ENCODE measurements at regions not wholly inside any gene's neighbourhood (a gene's known extent, or its start where the extent isn't known, plus 50 kb on each side); places are given as distances from the start of the nearest gene placed in this dataset.
"Not testable (repeated sequence)": the region's sequence is repeated elsewhere in the genome, so short reads cannot be mapped to it uniquely, and the experiment has no call there.

DNA sequence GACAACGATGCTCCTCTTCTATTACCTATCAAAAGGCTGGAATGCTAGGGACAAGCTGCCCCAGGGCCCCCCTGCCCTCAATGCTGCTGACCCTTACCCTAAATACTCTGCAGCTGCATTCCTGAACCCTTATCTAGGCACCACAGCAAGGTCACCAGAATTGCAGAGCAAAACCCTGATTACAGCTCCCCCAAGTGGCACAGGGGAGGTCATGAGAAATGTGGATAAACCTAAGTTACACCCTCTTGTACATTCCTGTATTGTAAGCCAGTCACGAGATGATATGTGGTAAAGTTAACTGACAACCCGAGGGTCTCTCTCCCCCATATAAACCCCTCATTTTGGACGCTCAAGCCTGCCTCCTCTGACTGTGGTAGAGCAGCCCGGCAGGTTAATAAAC lies 411.8 kb upstream of the STXBP6 start:
- no peak for DNase-seq (ENCODE audit: low spot score)
- ChIA-PET CTCF (interaction anchor here (0.6 kb wide), 1 partner anchor 28 kb away, joined by 3 read pairs; no protein-coding TSS in a partner anchor), POLR2A (ENCODE audit: low non-redundant PET) (no interaction called here)
- TF ChIP-seq, protein P1, sequence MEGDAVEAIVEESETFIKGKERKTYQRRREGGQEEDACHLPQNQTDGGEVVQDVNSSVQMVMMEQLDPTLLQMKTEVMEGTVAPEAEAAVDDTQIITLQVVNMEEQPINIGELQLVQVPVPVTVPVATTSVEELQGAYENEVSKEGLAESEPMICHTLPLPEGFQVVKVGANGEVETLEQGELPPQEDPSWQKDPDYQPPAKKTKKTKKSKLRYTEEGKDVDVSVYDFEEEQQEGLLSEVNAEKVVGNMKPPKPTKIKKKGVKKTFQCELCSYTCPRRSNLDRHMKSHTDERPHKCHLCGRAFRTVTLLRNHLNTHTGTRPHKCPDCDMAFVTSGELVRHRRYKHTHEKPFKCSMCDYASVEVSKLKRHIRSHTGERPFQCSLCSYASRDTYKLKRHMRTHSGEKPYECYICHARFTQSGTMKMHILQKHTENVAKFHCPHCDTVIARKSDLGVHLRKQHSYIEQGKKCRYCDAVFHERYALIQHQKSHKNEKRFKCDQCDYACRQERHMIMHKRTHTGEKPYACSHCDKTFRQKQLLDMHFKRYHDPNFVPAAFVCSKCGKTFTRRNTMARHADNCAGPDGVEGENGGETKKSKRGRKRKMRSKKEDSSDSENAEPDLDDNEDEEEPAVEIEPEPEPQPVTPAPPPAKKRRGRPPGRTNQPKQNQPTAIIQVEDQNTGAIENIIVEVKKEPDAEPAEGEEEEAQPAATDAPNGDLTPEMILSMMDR (conservative IDR thresholded peaks at IDR 0.05; ENCODE audit: low read depth): no peak
- H3K27ac ChIP-seq: no peak overlapping the region

DNA sequence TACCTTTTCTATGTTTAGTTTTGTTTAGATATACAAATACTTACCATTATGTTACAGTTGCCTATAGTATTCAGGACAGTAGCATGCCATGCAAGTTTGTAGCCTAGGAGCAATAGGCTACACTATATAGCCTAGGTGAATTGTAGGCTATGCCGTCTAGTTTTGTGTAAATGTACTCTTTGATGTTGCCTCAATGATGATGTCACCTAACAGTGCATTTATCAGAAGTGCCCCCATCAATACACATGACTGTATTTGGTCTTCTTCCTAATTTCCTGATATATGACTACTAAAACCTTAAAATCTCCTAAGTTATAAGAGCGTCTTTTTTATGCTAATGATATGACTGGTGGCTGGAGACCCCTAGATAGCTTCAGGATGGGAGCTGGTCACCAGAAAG lies 394.4 kb upstream of the STXBP6 start:
- ChIA-PET POLR2A (ENCODE audit: low non-redundant PET) (no interaction called here), CTCF (no interaction called here)
- TF ChIP-seq, protein P1 (conservative IDR thresholded peaks at IDR 0.05; ENCODE audit: low read depth): no peak
- no peak for DNase-seq (ENCODE audit: low spot score)
- H3K27ac ChIP-seq: no peak overlapping the region

DNA sequence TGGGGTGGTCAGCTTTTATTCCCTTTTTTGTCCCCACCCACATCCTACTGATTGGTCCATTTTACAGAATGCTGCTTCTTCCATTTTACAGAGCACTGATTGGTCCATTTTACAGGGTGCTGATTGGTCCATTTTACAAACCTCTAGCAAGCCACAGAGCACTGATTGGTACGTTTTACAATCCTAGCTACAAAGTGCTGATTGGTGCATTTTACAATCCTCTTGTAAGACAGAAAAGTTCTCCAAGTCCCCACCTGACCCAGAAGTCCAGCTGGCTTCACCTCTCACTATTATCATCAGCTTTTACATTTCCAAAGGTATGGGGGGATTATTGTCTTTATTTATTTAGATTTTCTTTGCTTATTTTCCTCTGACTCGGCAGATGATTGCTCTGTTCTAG lies 390.4 kb upstream of the STXBP6 start:
- POLR2A ChIA-PET (ENCODE audit: low non-redundant PET); H3K27ac ChIP-seq; DNase-seq (ENCODE audit: low spot score); CTCF ChIA-PET: not testable (repeated sequence)

DNA sequence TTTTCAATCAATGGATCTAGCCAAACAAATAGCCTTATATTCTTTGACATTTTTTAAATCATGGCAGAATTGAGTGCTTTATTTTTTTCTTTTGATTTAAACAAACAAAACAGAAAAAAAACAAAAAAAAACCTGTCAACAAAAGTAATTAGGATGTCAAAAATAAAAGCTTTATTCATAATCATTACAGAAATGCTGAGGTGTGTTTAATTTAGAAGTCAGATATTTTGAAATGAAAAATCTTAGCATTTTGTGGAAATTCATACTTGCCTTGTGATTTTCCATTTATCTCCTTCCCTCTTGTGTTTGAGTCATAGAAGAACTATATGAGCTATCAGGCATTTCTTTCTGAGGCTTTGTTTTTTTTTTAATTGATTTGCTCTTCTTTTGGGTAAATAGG lies 387.0 kb upstream of the STXBP6 start:
- POLR2A ChIA-PET (ENCODE audit: low non-redundant PET): no interaction called here
- CTCF ChIA-PET: no interaction called here
- TF ChIP-seq, protein P1 (conservative IDR thresholded peaks at IDR 0.05; ENCODE audit: low read depth): no peak

DNA sequence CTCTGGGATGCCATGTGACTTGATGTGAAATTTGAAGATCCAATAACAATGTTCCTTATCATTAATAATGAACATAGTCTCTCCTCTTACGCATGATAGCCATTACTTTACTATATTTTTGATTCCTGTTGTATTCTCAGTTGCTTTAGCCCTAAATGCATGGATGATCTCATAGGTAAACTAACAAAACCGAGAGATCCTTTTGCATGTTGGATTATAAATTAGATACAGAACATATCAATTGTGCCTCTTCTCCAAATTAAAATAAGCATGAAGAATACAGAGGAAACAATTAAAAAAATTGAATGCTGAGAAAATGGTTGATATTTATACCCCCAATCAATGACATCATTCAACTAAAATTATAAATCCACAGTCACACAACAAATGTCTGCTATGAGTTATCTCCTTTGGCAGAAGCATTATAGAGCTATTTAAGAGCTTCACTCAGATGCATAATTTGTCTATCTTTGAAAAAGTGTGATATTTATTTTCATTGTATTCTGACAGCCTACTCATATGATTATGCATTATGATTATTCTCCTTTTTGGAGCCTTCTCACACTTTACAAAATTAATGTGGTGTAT lies 386.4 kb upstream of the STXBP6 start:
- H3K27ac ChIP-seq: no peak overlapping the region
- TF ChIP-seq, protein P1 (conservative IDR thresholded peaks at IDR 0.05; ENCODE audit: low read depth): no peak
- ChIA-PET POLR2A (ENCODE audit: low non-redundant PET) (no interaction called here), CTCF (no interaction called here)
- DNase-seq (ENCODE audit: low spot score): no peak

More for the DNA sequence above, 387.0 kb upstream of the STXBP6 start:
- H3K27ac ChIP-seq: no peak overlapping the region
- DNase-seq (ENCODE audit: low spot score): no peak

DNA sequence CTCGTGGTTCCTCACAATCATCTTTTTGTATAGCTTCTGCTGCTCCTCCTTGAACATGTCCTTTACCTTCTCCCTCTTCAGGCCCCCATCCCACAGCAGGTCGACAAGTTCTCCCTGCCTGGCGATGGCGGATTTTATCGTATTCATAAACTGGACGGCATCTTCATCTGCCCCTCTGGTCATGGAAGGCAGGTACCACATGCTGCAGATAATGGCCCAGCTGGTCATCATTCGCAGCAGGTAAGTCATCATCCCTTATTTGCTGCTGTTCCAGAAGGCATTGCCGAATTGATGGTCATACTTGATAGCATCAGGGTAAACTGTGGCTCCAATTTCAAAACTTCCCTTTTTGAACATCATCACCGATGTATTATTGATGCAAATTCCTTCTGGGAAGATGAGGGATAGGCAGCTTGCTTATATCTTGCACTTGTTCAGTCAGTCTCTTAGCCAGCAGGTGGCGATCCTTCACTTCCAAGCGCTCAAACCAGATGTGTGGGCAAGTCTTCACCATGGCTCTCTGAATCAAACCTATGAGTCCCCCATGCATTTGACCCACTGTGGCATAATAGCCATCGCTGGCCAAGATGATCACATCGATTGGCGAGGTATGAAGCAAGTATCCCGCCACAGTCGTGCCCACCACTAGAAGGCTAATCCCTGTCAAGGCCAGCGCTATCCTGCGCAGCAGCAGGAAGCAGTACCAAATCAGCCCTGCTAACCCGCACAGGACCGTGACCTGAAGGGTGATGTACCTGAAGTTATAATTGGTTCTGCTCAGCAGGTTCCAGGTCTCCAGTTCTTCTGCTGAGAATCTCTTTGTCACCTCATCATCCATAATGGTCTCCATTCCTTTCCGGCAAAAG lies 381.5 kb upstream of the STXBP6 start:
- no peak for DNase-seq (ENCODE audit: low spot score)
- CTCF ChIA-PET: no interaction called here
- TF ChIP-seq, protein P1 (conservative IDR thresholded peaks at IDR 0.05; ENCODE audit: low read depth): no peak
- POLR2A ChIA-PET (ENCODE audit: low non-redundant PET): no interaction called here
- no peak overlapping the region for H3K27ac ChIP-seq

DNA sequence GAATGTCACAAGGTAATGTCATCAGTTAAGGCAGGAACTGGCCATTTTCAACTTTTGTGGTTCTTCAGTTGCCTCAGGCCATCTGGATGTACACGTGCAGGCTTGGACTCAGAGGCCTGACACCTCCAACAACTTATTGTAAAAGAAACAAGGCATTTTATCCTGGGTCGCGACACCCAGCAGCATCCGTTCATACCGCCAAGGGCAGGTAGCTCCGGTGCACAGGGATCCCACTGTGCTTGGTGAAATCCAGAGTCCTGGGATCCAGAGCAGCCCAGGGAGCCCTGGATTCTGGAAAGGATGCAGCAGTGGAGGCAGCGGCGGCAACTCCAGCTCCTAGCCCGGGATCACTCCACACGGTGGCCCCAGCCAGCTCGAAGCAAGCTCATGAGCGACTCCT lies 380.9 kb upstream of the STXBP6 start:
- POLR2A ChIA-PET (ENCODE audit: low non-redundant PET): no interaction called here
- no peak for DNase-seq (ENCODE audit: low spot score)
- no peak overlapping the region for H3K27ac ChIP-seq
- TF ChIP-seq, protein P1 (conservative IDR thresholded peaks at IDR 0.05; ENCODE audit: low read depth): no peak
- CTCF ChIA-PET: no interaction called here
